Thoracic aorta (tissue), 2 donors: ENCODE measurements at regions not wholly inside any gene's neighbourhood (a gene's known extent, or its start where the extent isn't known, plus 50 kb on each side); places are given as distances from the start of the nearest gene placed in this dataset.

Experiments
- ATAC-seq: fragments of 150-250 bp; one replicate; pipeline ENCODE4 v1.8.0; 2017; ENCODE audit warnings: low read depth; ENCODE audit not compliant: insufficient number of reproducible peaks, low FRiP score
- DNase-seq: peaks from one replicate; pipeline ENCODE4 v3.0.0-alpha.2; 2020; ENCODE audit warnings: low spot score
- H3K27ac ChIP-seq, 2 donors: fragments of 200-600 bp; sonication (generic); 1 replicate in 1 of 2; 2 replicates in 1 of 2; pipeline ENCODE4 v1.5.1; 2016; ENCODE audit warnings: mild to moderate bottlenecking in 2 of 2, moderate library complexity in 2 of 2
- H3K27me3 ChIP-seq: fragments of 200-600 bp; sonication (generic); replicated peaks from 2 replicates; pipeline ENCODE4 v1.6.0; 2016; ENCODE audit warnings: mild to moderate bottlenecking; ENCODE audit not compliant: insufficient read depth
- H3K36me3 ChIP-seq: fragments of 200-600 bp; sonication (generic); one replicate; pipeline ENCODE4 v1.5.1; 2016
- H3K4me1 ChIP-seq, 2 donors: fragments of 200-600 bp; sonication (generic); 1 replicate in 1 of 2; 2 replicates in 1 of 2; pipeline versions ENCODE4 v1.5.1 to v1.6.0; 2016; ENCODE audit warnings: low read depth in 2 of 2, mild to moderate bottlenecking in 1 of 2; ENCODE audit not compliant: control insufficient read depth in 1 of 2
- H3K4me3 ChIP-seq: fragments of 200-600 bp; sonication (generic); 2 replicates; pipeline ENCODE4 v1.5.1; 2016; ENCODE audit warnings: mild to moderate bottlenecking
- H3K9me3 ChIP-seq: fragments of 200-600 bp; sonication (generic); 2 replicates; pipeline ENCODE4 v1.5.1; 2016
- TF ChIP-seq, protein P1 (sequence below): fragments of 200-600 bp; sonication (generic); IDR thresholded peaks from one replicate; pipeline ENCODE4 v1.5.1; 2019; ENCODE audit warnings: antibody characterized with exemption

DNA sequence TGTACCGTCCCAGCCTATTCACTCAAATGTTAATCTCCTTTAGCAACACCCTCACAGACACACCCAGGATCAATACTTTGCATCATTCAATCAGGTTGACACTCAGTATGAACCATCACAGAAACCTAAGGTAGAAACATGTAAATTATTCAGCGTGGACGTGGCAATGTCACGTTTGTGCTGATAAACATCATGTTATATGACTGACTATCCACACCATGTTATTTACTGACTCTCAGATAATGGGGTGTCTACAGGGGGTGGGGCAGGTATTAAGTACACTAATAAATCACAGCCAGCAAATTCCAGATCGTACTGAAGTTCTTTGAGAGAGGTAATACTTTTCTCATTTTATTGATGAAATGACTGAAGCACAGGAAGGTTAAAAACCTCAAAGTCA, 280.0 kb downstream of the C12orf75 start:
- no peak for ATAC-seq
- Histone ChIP-seq H3K4me3 (no peak overlapping the region), H3K27me3 (no peaks in the 10 kb centered on the region), H3K4me1 (peaks cover 5% of the 10 kb centered on the region in 2 donors), H3K9me3 (no peaks in the 10 kb centered on the region), H3K36me3 (no peaks in the 10 kb centered on the region), H3K27ac (no peak overlapping the region)
- DNase-seq = no peak
- TF ChIP-seq, protein P1, sequence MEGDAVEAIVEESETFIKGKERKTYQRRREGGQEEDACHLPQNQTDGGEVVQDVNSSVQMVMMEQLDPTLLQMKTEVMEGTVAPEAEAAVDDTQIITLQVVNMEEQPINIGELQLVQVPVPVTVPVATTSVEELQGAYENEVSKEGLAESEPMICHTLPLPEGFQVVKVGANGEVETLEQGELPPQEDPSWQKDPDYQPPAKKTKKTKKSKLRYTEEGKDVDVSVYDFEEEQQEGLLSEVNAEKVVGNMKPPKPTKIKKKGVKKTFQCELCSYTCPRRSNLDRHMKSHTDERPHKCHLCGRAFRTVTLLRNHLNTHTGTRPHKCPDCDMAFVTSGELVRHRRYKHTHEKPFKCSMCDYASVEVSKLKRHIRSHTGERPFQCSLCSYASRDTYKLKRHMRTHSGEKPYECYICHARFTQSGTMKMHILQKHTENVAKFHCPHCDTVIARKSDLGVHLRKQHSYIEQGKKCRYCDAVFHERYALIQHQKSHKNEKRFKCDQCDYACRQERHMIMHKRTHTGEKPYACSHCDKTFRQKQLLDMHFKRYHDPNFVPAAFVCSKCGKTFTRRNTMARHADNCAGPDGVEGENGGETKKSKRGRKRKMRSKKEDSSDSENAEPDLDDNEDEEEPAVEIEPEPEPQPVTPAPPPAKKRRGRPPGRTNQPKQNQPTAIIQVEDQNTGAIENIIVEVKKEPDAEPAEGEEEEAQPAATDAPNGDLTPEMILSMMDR = no peak

DNA sequence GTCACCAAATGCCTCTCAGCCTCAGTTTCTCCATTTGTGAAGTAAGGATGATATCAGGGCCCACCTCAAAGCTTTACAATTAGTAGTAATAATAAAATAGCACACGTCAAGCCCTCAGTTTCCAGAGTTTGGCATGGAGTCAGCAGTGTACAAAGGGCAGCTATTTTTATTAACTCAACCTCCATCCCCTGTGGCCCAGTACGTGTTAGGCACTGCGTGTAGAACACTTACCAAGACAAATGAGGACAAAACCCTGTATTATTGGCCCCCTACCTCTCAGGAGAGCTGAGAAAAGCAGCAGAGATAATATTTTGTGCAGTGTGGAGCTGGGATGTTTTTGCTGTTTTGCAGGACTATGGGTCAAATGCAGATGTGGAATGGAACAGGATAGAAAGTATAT, 280.8 kb downstream of the C12orf75 start:
- Histone ChIP-seq H3K4me1 (peaks cover 5% of the 10 kb centered on the region in 2 donors), H3K27ac (no peak overlapping the region), H3K9me3 (no peaks in the 10 kb centered on the region), H3K36me3 (no peaks in the 10 kb centered on the region), H3K4me3 (no peak overlapping the region), H3K27me3 (no peaks in the 10 kb centered on the region)
- no peak for ATAC-seq
- no peak for DNase-seq
- TF ChIP-seq, protein P1 = no peak

DNA sequence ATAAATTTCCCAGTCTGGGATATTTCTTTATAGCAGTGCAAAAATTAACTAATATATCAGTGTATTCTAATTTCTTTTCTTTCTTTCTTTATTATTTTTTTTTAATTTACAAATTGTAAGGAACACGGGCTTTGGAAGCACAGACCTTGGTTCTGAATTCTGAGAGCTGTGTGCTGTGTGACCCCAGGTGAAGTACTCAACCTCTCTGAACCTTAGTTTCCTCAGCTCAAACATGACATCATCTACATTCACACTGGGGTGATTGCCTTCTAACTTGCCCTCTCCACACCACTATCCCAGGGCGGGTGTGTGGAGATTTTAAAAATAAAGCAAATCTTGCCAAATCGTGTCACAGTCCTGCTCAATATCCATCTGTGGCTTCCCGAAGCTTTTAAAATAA, 282.8 kb downstream of the C12orf75 start:
- peaks cover 5% of the 10 kb centered on the region in 2 donors for H3K4me1 ChIP-seq
- ATAC-seq = no peak
- no peaks in the 10 kb centered on the region for H3K27me3 ChIP-seq
- no peak overlapping the region for H3K4me3 ChIP-seq
- H3K9me3 ChIP-seq = no peaks in the 10 kb centered on the region
- TF ChIP-seq, protein P1 = no peak
- no peak overlapping the region for H3K27ac ChIP-seq
- H3K36me3 ChIP-seq = no peaks in the 10 kb centered on the region
- no peak for DNase-seq

DNA sequence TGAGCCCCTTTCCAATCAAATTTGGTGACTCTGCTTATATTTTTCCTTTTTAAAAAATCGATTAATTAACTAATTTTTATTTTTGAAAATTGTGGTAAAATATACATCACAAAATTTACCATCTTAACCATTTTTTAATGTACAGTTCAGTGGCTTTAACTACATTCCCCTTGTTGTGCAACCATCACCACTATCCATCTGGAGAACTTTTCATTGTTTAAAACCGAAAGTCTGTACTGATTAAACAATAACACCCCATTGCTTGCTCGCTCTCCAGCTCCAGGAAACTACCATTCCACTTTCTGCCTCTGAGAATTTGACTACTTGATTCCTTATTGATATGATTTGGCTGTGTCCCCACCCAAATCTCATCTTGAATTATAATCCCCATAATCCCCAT, 283.4 kb downstream of the C12orf75 start:
- H3K27ac ChIP-seq = no peak overlapping the region
- TF ChIP-seq, protein P1 = no peak
- H3K4me3 ChIP-seq = no peak overlapping the region
- H3K9me3 ChIP-seq = no peaks in the 10 kb centered on the region
- no peaks in the 10 kb centered on the region for H3K27me3 ChIP-seq
- no peaks in the 10 kb centered on the region for H3K36me3 ChIP-seq
- peaks cover 5% of the 10 kb centered on the region in 2 donors for H3K4me1 ChIP-seq
- DNase-seq (no peak), ATAC-seq (no peak)

DNA sequence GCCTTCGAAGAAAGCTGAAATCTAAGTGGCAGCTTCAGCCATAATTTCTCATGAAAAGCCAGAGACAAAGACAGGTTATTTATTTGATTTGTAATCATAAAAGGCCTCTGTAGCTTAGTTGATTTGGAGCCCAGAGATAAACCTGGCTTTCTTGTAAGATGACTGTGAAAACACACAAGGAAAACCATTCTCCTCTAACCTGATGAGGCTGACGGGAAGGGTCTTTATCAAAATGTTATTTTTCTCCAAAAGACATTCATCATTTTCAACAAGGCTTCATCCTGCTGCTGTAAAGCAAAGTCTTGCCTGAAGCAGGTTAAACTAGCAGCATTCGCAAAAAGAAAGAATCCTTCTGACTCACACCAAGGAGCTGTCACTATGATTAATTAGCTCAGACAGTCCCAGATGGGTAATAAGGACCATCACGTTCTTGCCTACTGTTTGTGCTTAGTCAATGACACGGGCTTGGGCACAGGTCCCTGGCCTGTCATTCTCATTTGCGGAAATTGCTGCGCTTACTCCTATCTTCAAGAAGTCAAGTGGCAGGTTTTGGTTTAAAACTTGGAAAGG, 286.6 kb downstream of the C12orf75 start:
- no peak overlapping the region for H3K27ac ChIP-seq
- H3K36me3 ChIP-seq = no peaks in the 10 kb centered on the region
- H3K9me3 ChIP-seq = no peaks in the 10 kb centered on the region
- no peak overlapping the region for H3K4me3 ChIP-seq
- TF ChIP-seq, protein P1 = no peak
- ATAC-seq = no peak
- H3K4me1 ChIP-seq = no peaks in the 10 kb centered on the region
- no peaks in the 10 kb centered on the region for H3K27me3 ChIP-seq
- DNase-seq = no peak
